SK-N-SH (cell line): ENCODE measurements at regions not wholly inside any gene's neighbourhood (a gene's known extent, or its start where the extent isn't known, plus 50 kb on each side); places are given as distances from the start of the nearest gene placed in this dataset.

ENCODE experiments used
- CTCF ChIP-seq: fragments of 200-600 bp; sonication (generic); IDR thresholded peaks from 2 replicates; pipeline ENCODE4 v1.6.1; 2017; ENCODE audit warnings: antibody characterized with exemption, mild to moderate bottlenecking, moderate library complexity
- NFIC ChIP-seq: IDR thresholded peaks from 2 replicates; pipeline ENCODE4 v1.4.0; 2012; ENCODE audit warnings: borderline replicate concordance

GRCh38 chr6:137430954-137431353 is 63.2 kb downstream of the OLIG3 start:
- TF ChIP-seq NFIC: no peak
- no peak for TF ChIP-seq CTCF
